ENCODE measurements at regions not wholly inside any gene's neighbourhood (a gene's known extent, or its start where the extent isn't known, plus 50 kb on each side); places are given as distances from the start of the nearest gene placed in this dataset.

GRCh38 chr2:11955884-11956291 lies 209.5 kb downstream of the LPIN1 start:
- FAIRE-seq: no peak

- FAIRE-seq: no peak
Observed at GRCh38 chr2:11962707-11963328, 216.4 kb downstream of the LPIN1 start.

DNA sequence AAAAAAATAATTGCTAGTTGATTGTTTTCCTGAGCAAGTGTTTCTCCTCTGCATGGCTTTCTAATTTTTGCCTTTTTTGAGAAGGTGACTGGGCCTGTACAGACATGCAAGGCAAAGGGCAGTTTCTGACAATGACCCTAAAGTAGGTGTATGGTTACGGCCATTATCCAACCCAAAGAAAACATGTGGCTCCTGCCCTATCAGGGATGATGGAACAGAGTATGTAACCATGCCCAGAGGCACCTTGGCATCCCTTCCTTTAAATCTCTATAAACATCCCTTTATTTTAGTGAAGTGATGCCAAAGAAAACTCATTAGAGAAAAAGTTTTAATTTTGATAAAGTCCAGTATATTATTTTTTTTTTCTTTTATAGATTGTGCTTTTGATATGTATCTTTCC lies 217.5 kb downstream of the LPIN1 start:
- FAIRE-seq: no peak

GRCh38 chr2:11967946-11968465 lies 221.6 kb downstream of the LPIN1 start:
- no peak for FAIRE-seq

DNA sequence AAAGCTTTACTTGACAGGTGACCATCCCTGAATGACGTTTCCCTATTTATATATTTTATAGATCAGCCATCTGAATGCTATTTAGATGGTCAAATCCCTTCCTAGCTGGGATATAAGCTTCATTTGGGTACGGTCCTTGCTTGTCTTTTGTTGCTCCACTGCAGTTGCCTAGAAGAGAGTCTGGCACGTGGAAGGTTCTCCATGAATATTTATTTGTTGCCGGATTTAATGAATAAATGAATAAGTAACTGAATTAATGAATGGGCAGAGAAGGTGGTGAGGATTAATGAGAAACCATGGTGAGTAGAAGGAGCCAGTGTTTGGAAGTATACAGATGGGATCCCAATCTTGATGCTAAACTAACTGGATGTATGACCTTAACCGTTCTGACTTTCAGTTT lies 222.1 kb downstream of the LPIN1 start:
- no peak for FAIRE-seq

DNA sequence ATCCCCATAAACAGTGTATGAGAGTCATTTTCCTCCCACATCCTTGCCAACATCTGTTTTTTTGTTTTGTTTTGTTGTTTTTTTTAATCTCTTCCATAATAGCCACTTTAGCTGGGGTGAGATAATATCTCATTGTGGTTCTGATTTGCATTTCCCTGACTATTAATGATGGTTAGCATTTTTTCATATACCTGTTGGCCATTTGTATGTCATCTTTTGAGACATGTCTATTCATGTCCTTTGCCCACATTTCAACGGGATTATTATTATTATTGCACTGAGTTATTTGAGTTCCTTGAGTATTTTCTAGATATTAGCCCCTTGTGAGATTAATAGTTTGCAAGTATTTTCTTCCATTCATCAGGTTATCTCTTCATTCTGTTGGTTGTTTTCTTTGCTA lies 223.3 kb downstream of the LPIN1 start:
- FAIRE-seq: no peak

GRCh38 chr2:11974573-11974972 lies 228.1 kb downstream of the LPIN1 start:
- FAIRE-seq: no peak

DNA sequence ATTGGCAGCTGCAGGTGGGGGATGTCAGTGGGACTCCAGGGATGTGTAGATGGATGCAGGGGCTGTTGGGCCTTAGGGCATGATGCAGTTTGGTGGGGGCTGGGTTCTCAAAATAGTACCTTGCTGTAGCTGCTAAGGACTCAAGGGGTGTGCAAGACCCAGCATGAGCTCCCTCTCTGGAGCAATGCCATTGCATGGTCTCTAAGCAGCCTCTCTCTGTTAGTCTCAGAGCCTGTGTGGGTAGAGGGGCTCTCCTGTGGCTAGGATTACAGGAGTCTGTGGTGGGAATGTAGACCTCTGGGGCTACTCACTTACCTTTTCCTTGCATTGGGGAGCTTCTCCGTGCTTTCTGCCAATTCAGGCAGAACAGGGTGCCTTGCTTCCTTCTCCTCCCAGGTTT lies 228.9 kb downstream of the LPIN1 start:
- no peak for FAIRE-seq

DNA sequence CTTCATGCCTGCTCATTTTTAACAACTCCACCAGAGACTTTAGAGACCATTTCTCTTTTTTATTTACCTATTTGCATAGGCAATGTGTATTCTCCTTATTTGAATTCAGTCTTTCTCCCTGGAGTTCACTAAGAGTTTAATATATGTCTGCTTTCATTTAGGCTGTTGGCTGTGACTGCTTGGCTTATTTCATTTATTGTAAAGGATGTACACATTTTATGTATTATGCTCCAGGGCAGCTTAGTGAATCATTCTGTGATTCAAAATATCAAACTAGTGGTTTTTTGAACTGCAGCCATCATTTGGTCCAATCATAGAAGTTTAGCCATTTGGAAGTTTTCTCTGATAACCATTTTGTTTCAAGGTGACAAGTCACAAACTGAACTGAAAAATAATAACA lies 229.6 kb downstream of the LPIN1 start:
- peak; percentile 27 for FAIRE-seq

DNA sequence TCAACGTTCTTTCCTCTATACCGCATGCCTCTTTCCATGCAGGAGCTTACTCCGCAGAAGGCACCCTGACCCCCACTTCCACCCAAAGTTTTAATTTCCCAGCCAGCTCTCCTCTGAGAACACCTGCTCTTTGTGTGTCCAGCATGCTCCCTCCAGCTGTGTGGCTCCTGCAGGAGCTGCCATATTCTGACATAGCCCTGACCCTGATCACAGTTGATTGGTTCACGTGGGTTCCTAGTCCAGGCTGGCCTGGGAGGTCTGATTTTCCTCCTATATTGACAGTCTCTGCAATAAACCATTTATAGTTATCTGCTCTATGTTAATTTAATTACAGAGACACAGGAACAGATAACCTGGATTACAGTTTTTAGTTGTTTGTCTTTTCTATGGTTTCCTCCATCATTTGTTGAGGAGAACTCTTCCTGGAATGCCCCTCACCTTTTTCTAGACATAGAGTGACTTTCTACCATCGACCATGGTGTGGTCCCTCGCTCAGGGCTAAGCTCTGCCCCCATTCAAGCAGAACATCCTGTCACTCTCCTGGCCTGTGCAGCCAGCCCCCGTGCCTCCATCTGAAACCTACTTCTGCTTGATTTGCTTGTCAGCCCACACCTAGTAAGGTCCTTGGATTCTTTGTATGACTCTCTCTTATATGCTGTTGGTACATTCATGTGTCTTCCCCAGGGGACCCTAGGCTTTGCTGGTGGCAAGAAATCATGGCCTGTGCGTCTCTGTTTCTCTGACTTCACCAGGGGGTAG lies 231.5 kb downstream of the LPIN1 start:
- FAIRE-seq: no peak

- no peak for FAIRE-seq
Observed at GRCh38 chr2:11980809-11981208, 234.4 kb downstream of the LPIN1 start.

DNA sequence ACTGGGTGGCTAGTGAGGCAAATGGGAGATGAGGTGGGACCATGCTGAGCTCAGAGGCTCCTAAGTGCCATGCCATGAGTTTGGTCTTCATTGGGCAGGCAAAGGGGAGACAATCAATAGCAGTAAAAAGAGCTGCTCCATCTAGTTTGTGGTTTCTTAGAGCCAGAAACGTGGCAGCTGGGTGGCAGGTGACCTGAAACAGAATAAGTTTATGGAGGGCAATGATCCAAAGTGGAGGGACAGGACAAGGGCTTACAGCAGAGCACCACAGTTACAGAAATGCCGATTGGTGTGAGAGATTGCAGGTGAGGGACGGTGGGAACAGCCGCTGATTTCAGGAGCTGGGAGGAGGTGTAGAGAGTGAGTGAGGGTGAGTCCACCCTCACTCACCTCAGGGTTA lies 237.0 kb downstream of the LPIN1 start:
- no peak for FAIRE-seq

DNA sequence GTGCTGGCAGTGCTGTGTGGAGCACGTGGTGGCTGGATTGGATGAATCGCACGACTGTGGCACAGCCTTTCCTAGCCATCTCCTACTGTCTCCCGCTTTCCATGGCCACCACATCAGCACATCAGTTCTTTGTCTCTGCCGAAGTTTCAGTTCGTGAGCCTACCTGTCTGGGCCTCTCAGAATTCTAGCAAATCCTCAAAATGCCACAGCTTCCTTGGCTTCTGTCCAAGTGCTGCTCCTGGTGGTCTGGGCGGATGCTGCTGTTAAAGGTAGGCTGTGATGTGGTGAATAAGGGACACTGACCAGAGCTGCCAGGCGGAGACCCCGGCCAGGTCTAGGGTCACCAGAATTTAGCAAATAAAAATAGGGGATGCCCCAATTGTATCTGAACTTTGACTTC lies 237.4 kb downstream of the LPIN1 start:
- FAIRE-seq: no peak

- no peak for FAIRE-seq
Observed at GRCh38 chr2:11984316-11985158, 238.1 kb downstream of the LPIN1 start.

DNA sequence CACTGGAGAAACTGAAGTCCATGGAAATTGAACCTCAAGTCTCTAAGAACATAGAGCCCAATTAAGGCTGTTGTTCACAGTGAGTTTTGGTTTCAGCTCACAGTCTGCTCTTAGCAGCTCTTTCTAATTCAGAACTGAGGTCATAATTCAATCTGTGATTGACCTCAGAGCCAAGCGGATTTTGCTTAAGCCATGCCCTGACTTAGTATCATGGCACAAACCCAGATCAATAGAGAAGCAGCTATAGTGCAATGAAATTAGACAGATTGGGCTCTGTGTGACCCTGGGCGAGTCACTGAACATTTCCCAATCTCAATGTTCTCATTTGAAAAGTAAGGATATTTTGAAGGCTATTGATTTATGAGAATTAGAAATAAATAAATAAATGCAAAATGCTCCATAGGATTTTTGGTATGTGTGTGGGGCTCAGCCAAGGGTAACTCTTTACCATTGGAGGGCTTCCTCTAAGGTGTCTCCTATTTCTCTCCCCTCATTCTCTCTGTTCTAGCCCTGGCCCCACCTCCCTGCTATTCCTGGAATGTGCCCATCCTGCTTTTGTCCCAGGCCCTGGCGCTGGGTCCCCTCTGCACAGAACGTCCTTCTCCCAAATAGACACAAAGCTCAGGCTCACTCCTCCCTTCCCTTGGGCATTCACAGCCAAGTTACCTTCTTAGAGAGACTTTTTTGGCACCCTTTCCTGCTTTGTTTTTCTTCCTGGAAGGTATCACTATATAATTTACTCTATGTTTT lies 239.6 kb downstream of the LPIN1 start:
- no peak for FAIRE-seq

DNA sequence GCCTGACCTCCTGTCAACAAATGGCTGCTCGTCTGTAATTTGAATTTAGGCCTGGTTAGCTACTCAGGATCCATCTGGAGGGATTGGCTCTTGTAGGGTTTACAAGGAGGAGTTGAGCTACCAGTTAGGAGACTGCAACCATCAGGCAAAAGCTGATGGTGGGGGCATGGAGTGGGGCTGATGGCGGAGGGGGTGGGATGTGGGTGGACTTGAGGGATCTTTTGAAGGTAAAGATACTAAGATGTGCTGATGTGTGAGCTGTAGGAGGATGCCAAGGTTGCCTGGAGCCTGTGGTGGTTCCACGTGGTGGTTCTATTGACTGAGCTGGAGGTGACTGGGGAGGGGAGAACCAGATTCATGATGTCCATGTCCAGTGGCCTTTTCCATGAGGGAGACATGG lies 240.7 kb downstream of the LPIN1 start:
- no peak for FAIRE-seq

DNA sequence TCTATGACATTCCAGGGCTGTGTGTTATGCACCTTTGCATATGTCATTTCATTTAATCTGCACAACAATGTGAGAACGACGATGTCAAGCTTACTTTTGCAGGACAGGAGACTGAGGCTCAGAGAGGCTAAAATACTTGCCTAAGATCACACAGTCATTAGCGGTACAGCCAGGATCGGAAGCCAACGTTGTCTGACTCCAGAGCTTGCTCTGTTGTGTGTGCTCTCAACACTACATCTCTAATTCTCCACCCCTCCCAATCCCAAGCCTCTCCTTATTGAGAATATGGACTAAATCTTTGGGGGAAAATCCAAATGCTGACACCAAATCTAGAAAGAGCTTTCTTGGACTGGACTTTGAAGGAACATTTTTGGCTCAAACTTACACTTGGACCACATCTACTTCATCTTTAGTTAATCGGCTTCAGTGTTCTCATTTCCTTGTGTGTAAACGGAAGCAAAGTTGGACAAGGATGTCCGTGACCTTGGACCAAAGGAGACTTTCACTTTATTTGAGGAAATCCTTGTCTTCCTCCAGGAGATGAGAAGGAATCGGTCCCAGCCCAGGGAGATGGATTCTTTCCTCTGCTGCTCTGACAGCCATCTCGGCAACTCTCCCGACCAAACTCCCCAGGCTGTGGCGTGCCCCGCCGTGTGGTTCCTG lies 242.4 kb downstream of the LPIN1 start:
- FAIRE-seq: no peak

- FAIRE-seq: no peak
Observed at GRCh38 chr2:11989354-11989703, 242.9 kb downstream of the LPIN1 start.

GRCh38 chr2:11990576-11990975 lies 244.1 kb downstream of the LPIN1 start:
- no peak for FAIRE-seq

DNA sequence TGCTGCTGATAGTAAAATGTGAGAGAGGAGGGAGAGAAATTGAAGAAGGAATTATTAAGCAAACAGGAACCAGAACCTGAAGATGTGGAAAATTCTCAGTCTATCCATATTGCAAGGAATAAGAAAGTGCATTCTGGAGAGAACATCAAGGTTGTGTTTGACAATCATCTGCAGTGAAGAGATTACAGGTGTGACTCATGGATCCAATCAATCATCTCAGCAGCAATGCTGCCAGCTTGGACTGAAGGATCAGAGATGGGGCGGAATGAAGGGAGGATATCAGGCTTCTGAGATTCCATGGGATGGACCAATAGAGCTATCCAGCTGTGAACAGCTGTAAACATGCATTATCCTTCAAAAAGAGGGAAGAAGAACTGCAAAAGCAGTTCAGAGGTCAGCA lies 247.3 kb downstream of the LPIN1 start:
- no peak for FAIRE-seq

- no peak for FAIRE-seq
Observed at GRCh38 chr2:11995456-11995855, 249.0 kb downstream of the LPIN1 start.

- FAIRE-seq: no peak
Observed at GRCh38 chr2:11996618-11997017, 250.2 kb downstream of the LPIN1 start.
